NCI-H748 (cell line): ENCODE measurements at regions not wholly inside any gene's neighbourhood (a gene's known extent, or its start where the extent isn't known, plus 50 kb on each side); places are given as distances from the start of the nearest gene placed in this dataset.

ENCODE experiments used
- DNase-seq: peaks from one replicate; lab custom pipeline; 2025; ENCODE audit not compliant: unreplicated experiment; lab: John Stamatoyannopoulos, UW

GRCh38 chr5:147036691-147037245 lies 158.2 kb upstream of the PPP2R2B start:
- no peak for DNase-seq

GRCh38 chr5:147037515-147038205 lies 159.1 kb upstream of the PPP2R2B start:
- DNase-seq, result no peak

GRCh38 chr5:147040856-147041255 lies 162.3 kb upstream of the PPP2R2B start:
- DNase-seq, result no peak

GRCh38 chr5:147044572-147045273 lies 166.2 kb upstream of the PPP2R2B start:
- no peak for DNase-seq

DNA sequence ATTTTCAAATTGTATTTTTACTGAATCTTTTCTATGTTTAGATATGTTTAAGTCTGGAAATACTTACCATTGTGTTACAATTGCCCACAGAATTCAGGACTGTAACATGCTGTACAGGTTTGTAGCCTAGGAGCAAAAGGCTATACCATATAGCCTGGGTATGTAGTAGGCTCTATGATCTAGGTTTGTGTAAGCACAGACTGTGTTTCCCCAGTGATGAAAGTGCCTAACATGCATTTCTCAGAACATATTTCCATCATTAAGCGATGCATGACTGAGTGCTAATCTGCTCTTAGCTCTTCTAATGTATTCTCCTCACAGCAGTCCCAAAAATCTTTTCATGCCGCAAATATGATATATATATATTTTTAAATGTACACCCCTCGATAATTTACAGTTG lies 166.7 kb upstream of the PPP2R2B start:
- no peak for DNase-seq

GRCh38 chr5:147046281-147046680 lies 167.7 kb upstream of the PPP2R2B start:
- no peak for DNase-seq

GRCh38 chr5:147046894-147047293 lies 168.3 kb upstream of the PPP2R2B start:
- no peak for DNase-seq

DNA sequence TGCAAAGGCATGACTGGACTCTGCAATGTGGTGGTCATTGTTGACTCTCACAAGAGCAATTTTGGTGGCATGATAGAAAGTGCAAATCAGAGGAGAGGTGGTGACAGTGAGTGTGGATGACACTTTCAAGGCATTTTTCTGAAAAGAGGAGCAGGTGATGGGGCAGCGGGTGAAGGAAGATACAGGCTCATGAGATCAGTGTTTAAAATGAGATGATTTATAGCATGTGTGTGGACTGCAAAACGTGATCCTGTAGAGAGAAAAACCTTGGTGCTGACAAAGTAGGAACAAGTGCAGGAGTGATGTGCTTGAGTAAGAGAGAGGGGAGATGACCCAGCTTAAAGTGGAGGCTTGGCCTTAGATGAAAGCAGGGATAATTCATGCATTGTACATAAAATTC lies 171.2 kb upstream of the PPP2R2B start:
- DNase-seq, result no peak

DNA sequence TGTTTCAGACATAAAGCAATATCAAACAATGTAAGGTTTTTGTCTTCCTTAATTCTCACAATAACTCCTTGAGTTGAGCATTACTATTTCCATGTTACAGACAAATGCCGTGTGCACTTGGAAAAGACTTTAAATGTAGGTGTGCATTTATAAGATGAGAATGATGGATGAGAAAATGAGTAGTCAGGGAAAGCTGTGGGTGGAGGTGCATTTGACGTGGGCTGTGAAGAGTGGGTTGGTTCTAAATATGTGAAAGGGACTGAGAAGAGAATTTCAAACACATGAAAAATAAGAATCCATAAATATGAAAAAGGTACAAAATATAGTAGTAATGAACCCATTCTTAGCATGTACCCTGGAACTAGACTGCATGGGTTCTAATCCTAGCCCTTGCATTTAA lies 171.6 kb upstream of the PPP2R2B start:
- DNase-seq, result no peak

DNA sequence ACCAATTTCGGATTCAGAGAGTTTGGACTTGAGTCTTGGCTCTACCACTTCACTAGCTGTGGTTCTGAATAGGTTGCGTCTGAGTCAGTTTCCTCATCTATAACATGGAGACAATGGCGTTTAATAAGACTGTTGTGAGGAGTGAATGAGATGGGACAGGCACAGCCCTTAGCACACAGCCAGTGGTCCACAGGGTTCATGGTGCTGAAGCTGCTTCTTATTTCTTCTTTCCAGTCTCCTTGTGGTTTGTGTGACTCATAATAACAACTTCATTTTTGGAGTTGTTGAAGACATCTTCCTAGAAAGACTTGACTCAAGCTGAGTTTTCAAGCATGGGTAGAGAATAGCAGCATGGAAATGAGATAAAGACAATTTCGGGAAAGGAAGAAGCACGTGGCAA lies 172.6 kb upstream of the PPP2R2B start:
- DNase-seq, result no peak

GRCh38 chr5:147052519-147052918 lies 174.0 kb upstream of the PPP2R2B start:
- DNase-seq, result peak; percentile 16

GRCh38 chr5:147055089-147055826 lies 176.7 kb upstream of the PPP2R2B start:
- DNase-seq, result no peak

GRCh38 chr5:147055850-147056566 lies 177.5 kb upstream of the PPP2R2B start:
- peak; percentile 59 for DNase-seq

GRCh38 chr5:147057051-147057450 lies 177.8 kb upstream of the STK32A start:
- no peak for DNase-seq

GRCh38 chr5:147061431-147061830 lies 173.4 kb upstream of the STK32A start:
- no peak for DNase-seq

- no peak for DNase-seq
Measured at GRCh38 chr5:147062427-147062826, 172.4 kb upstream of the STK32A start.

DNA sequence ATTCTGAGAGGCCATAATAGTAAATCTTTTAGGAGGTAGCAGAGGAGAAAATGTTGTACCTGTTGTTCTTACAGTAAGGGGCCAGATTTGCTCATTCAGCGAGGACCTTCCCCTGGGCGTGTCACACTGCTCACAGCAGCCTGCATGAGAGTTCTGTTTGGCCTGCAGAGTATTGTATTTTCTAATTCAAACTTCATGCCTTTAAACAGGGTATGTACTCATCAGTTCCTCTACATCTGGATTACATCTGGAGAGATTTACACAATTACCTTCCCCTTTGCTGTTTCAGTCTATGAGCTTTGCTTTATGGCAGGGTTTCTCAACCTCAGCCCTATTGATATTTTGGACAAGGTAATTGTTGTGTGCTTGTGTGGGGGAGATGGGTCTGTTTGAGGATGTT lies 170.9 kb upstream of the STK32A start:
- peak; percentile 27 for DNase-seq

DNA sequence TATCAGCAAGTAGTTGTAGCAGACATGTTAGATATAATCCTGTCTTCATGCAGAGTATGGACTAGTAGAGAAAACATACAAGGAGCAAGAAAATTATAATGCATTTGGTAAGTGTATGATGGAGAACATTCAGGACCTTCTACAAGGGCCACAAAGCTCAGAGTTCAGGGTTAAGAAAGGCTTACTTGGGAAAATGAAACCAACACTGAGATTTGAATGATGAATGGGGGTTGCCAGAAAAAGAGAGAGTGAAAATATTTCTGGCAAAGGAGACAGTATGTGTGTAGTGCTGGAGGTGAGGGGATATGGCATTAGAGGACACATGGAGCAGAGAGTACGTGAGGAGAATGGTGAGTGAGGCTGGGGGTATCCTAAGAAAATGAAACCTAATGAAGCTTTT lies 169.8 kb upstream of the STK32A start:
- no peak for DNase-seq

DNA sequence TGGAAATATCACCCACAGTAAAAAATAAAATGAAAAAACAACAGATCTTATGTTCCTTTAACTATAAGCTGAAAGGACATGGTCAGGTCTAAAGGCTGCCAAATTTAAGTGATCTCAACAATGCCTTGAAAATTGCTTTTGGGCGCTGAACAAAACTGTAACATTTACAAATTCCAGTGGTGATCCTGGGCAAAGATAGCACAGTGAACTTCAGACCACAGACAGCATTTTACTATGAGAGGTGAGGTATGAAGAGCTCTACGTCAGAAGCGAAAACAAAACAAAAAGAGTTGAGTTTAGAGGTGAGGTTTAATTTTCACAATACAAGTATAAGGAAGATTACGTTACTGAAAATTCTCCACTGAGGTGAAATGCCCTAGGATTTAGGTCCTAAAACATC lies 165.8 kb upstream of the STK32A start:
- no peak for DNase-seq

DNA sequence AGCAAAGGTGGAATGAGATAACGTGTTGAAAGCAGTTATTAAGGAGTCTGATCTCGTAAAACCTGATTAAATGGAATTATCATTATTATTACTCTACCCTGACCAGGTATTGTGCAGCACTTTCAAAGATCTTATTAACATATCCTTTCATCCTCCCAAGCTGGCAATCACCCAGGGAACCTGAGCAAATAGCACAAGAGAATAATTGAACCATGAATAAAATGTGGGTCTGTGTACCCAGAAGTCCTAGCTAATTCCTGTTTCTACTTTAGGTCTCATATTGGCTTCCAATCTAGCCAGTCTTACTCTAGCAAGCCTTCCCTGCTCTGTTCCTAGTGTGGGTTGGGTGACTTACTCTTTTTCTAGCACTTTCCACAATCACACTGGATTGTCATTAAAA lies 162.2 kb upstream of the STK32A start:
- DNase-seq, result peak; percentile 97

- DNase-seq, result peak; percentile 92
Measured at GRCh38 chr5:147073098-147073497, 161.7 kb upstream of the STK32A start.
